Activated naive CD8-positive, alpha-beta T cell treated with anti-CD3 and anti-CD28 coated beads, Interleukin-2, amount 10 ng/mL, durations not matched to agents 7 days and 5 days (primary cell): ENCODE measurements at regions not wholly inside any gene's neighbourhood (a gene's known extent, or its start where the extent isn't known, plus 50 kb on each side); places are given as distances from the start of the nearest gene placed in this dataset.
A peak's percentile ranks its signal among the peaks of the same experiment; 100 is the strongest.
"Not testable (repeated sequence)": the region's sequence is repeated elsewhere in the genome, so short reads cannot be mapped to it uniquely, and the experiment has no call there.

Experiments used
- ATAC-seq: fragments of 150-1000 bp; cut with Tn5 transposase; one replicate; pipeline ENCODE4 v1.10.0; 2021; ENCODE audit warnings: low read depth, moderate library complexity
- POLR2A ChIA-PET: fragments of 350-600 bp; sonication (Branson Sonifier 250); formaldehyde crosslinking; loops from one replicate; lab custom pipeline; 2021; ENCODE audit warnings: antibody characterized with exemption; lab: Charles Lee
- DNase-seq: peaks from one replicate; pipeline ENCODE4 v3.0.0; 2021
- H3K27ac Mint-ChIP-seq: one replicate; pipeline ENCODE4 v1.8.0; 2022; ENCODE audit warnings: mild to moderate bottlenecking, mixed read lengths
- H3K27me3 Mint-ChIP-seq: one replicate; pipeline ENCODE4 v1.8.0; 2022; ENCODE audit warnings: mild to moderate bottlenecking, moderate library complexity, mixed read lengths
- H3K36me3 Mint-ChIP-seq: one replicate; pipeline ENCODE4 v1.8.0; 2021; ENCODE audit warnings: mild to moderate bottlenecking, mixed read lengths
- H3K4me1 Mint-ChIP-seq: one replicate; pipeline ENCODE4 v1.8.0; 2021; ENCODE audit warnings: mixed read lengths
- H3K4me3 Mint-ChIP-seq: one replicate; pipeline ENCODE4 v1.8.0; 2022; ENCODE audit warnings: mild to moderate bottlenecking, moderate library complexity, mixed read lengths
- H3K9me3 Mint-ChIP-seq: one replicate; pipeline ENCODE4 v1.8.0; 2021; ENCODE audit warnings: mixed read lengths

DNA sequence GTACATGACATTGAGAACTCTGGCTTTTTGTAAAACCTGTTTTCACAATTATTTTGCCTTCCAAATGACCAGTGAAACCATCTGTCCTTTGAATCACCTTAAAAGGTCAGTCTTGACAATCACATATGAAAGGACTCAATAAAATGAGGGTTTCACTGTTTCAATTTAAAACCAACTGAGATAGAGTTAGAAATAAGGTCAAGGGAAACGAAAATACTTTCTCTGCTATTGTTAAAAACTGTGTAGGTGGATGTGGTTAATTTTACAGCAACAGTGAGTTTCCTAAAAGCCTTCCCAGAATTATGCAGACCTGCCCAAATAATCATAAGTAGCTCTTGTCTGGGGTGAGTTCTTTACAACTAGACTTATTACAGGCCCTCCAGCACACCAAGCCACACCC lies 839.9 kb downstream of the RAB28 start:
- Mint-ChIP-seq H3K4me1 (no peaks in the 10 kb centered on the region), H3K9me3 (no peaks in the 10 kb centered on the region), H3K27me3 (no peaks in the 10 kb centered on the region), H3K27ac (no peak overlapping the region), H3K4me3 (no peak overlapping the region), H3K36me3 (no peaks in the 10 kb centered on the region)
- POLR2A ChIA-PET, result no interaction called here
- no peak for ATAC-seq
- DNase-seq, result no peak

- Mint-ChIP-seq H3K27me3 (peaks cover 6% of the 10 kb centered on the region), H3K9me3 (peaks cover 2% of the 10 kb centered on the region), H3K27ac (no peak overlapping the region), H3K4me3 (no peak overlapping the region), H3K36me3 (no peaks in the 10 kb centered on the region), H3K4me1 (peaks cover 2% of the 10 kb centered on the region)
- POLR2A ChIA-PET, result no interaction called here
- DNase-seq (no peak), ATAC-seq (no peak)
These were observed 847.9 kb downstream of the RAB28 start for GRCh38 chr4:12636191-12636590.

DNA sequence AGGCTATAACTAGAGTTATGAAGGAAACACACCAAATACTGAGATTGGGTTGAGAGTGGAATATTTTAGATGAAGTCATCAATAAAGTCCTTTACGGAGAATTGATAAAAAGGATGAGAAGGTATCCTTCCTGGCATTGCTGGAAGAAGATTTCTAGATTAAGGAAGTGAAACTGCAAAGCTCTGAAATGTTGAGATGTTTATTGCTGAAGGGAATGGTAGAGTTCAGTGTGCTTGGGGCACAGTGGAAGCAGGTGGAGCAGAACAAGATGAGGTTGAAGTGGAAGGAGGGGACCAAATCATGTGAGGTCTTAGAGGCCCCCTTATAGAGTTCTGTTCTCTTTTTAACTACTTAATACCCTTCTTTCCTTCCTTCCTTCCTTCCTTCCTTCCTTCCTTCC lies 848.5 kb downstream of the RAB28 start:
- Mint-ChIP-seq H3K36me3 (no peaks in the 10 kb centered on the region), H3K27ac (no peak overlapping the region), H3K4me1 (peaks cover 2% of the 10 kb centered on the region), H3K4me3 (no peak overlapping the region), H3K9me3 (peaks cover 2% of the 10 kb centered on the region), H3K27me3 (peaks cover 6% of the 10 kb centered on the region)
- ATAC-seq (no peak), DNase-seq (no peak)
- POLR2A ChIA-PET, result no interaction called here

GRCh38 chr4:12633053-12633651 lies 851.0 kb downstream of the RAB28 start:
- Mint-ChIP-seq H3K9me3 (peaks cover 2% of the 10 kb centered on the region), H3K27me3 (peaks cover 6% of the 10 kb centered on the region), H3K36me3 (no peaks in the 10 kb centered on the region), H3K27ac (no peak overlapping the region), H3K4me1 (peaks cover 2% of the 10 kb centered on the region), H3K4me3 (no peak overlapping the region)
- ATAC-seq (peak; percentile 54), DNase-seq (peak; percentile 75)
- POLR2A ChIA-PET, result no interaction called here

- Mint-ChIP-seq H3K4me1 (no peaks in the 10 kb centered on the region), H3K36me3 (no peaks in the 10 kb centered on the region), H3K27ac (no peak overlapping the region), H3K27me3 (no peaks in the 10 kb centered on the region), H3K9me3 (peaks cover 2% of the 10 kb centered on the region), H3K4me3 (no peak overlapping the region)
- no peak for ATAC-seq
- no peak for DNase-seq
- POLR2A ChIA-PET, result no interaction called here
These were observed 868.3 kb downstream of the RAB28 start for GRCh38 chr4:12615822-12616221.

- no peaks in the 10 kb centered on the region for H3K27me3 Mint-ChIP-seq
- H3K36me3 Mint-ChIP-seq, result no peaks in the 10 kb centered on the region
- POLR2A ChIA-PET, result no interaction called here
- ATAC-seq (no peak), DNase-seq (no peak)
- H3K4me3 Mint-ChIP-seq, result no peak overlapping the region
- no peak overlapping the region for H3K27ac Mint-ChIP-seq
- peaks cover 2% of the 10 kb centered on the region for H3K9me3 Mint-ChIP-seq
- H3K4me1 Mint-ChIP-seq, result no peaks in the 10 kb centered on the region
These were observed 871.3 kb downstream of the RAB28 start for GRCh38 chr4:12612876-12613275.

- H3K4me3 Mint-ChIP-seq, ATAC-seq, POLR2A ChIA-PET, H3K36me3 Mint-ChIP-seq, H3K9me3 Mint-ChIP-seq, H3K27me3 Mint-ChIP-seq, H3K4me1 Mint-ChIP-seq, DNase-seq, H3K27ac Mint-ChIP-seq: not testable (repeated sequence)
These were observed 874.8 kb downstream of the RAB28 start for GRCh38 chr4:12609212-12609875.

DNA sequence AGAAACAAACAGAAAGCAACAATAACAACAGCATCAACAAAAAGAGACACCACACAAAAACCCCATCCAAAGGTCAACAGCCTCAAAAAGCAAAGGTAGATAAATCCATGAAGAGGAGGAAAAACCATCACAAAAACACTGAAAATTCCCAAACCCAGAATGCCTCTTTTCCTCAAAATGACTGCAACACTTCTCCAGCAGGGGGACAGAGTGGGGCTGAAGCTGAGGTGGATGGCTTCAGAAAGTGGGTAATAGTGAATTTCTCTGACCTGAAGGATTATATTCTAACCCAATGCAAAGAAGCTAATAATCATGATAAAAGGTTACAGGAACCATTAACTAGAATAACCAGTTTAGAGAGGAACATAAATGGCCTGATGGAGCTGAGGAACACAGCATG lies 888.2 kb downstream of the RAB28 start:
- DNase-seq, result no peak
- H3K4me1 Mint-ChIP-seq, result no peaks in the 10 kb centered on the region
- peaks cover 2% of the 10 kb centered on the region for H3K9me3 Mint-ChIP-seq
- POLR2A ChIA-PET, result no interaction called here
- no peak overlapping the region for H3K4me3 Mint-ChIP-seq
- no peak overlapping the region for H3K27ac Mint-ChIP-seq
- no peaks in the 10 kb centered on the region for H3K36me3 Mint-ChIP-seq
- no peak for ATAC-seq
- no peaks in the 10 kb centered on the region for H3K27me3 Mint-ChIP-seq

- DNase-seq, result no peak
- H3K27ac Mint-ChIP-seq, result no peak overlapping the region
- POLR2A ChIA-PET, result no interaction called here
- peaks cover 2% of the 10 kb centered on the region for H3K9me3 Mint-ChIP-seq
- no peak for ATAC-seq
- no peaks in the 10 kb centered on the region for H3K27me3 Mint-ChIP-seq
- H3K4me1 Mint-ChIP-seq, result no peaks in the 10 kb centered on the region
- no peak overlapping the region for H3K4me3 Mint-ChIP-seq
- no peaks in the 10 kb centered on the region for H3K36me3 Mint-ChIP-seq
These were observed 888.7 kb downstream of the RAB28 start for GRCh38 chr4:12595489-12595888.

DNA sequence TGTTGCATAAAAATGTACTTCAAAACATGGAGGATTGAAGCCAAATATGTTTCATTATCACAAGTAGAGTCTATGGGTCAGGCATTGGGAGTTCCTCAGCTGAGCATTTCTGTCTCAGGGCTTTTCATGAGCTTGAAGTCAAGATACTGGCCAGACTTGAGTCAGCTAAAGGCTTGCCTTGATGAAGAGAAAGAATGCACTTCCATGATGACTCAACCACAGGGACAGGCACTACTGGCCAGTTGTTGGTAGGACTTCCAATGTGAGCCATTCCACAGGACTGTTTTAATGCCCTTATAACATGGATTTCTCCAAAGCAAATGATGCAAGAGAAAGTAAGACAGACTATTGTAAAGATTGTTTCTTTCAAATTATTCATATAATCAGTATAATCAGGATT lies 895.6 kb downstream of the RAB28 start:
- H3K36me3 Mint-ChIP-seq, result no peaks in the 10 kb centered on the region
- H3K4me1 Mint-ChIP-seq, result no peaks in the 10 kb centered on the region
- no peaks in the 10 kb centered on the region for H3K27me3 Mint-ChIP-seq
- H3K9me3 Mint-ChIP-seq, result no peaks in the 10 kb centered on the region
- no peak overlapping the region for H3K4me3 Mint-ChIP-seq
- no peak overlapping the region for H3K27ac Mint-ChIP-seq
- DNase-seq (no peak), ATAC-seq (no peak)
- POLR2A ChIA-PET, result no interaction called here

GRCh38 chr4:12586242-12587006 lies 897.7 kb downstream of the RAB28 start:
- Mint-ChIP-seq H3K27ac (no peak overlapping the region), H3K4me3 (no peak overlapping the region), H3K36me3 (no peaks in the 10 kb centered on the region), H3K4me1 (no peaks in the 10 kb centered on the region), H3K27me3 (no peaks in the 10 kb centered on the region), H3K9me3 (no peaks in the 10 kb centered on the region)
- ATAC-seq (no peak), DNase-seq (no peak)
- POLR2A ChIA-PET, result no interaction called here

- no peak overlapping the region for H3K27ac Mint-ChIP-seq
- ATAC-seq (no peak), DNase-seq (no peak)
- POLR2A ChIA-PET, result no interaction called here
- no peak overlapping the region for H3K4me3 Mint-ChIP-seq
- no peaks in the 10 kb centered on the region for H3K4me1 Mint-ChIP-seq
- H3K36me3 Mint-ChIP-seq, result no peaks in the 10 kb centered on the region
- no peaks in the 10 kb centered on the region for H3K27me3 Mint-ChIP-seq
- no peaks in the 10 kb centered on the region for H3K9me3 Mint-ChIP-seq
These were observed 899.8 kb downstream of the RAB28 start for GRCh38 chr4:12584116-12584875.

DNA sequence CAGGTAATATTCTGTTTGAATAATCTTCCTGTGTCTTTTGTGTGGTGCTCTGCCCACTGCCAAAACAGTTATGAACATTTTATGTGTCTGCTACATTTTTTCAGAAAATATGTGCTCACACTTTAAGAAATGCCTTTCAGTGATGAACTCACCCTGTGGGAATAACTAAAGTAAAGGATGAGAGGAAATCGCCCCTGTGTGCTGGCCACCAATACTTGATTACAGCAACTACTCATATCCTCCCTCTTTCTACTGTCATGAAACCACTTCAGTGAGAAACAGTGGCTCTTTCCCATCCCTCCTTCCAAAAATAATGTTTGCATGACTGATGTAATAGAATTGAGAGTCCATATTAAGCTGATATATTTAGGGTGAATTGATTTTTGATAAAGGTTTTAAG lies 900.9 kb downstream of the RAB28 start:
- H3K27me3 Mint-ChIP-seq, result no peaks in the 10 kb centered on the region
- H3K36me3 Mint-ChIP-seq, result no peaks in the 10 kb centered on the region
- H3K4me1 Mint-ChIP-seq, result no peaks in the 10 kb centered on the region

More for the DNA sequence above, 900.9 kb downstream of the RAB28 start:
- POLR2A ChIA-PET, result no interaction called here
- Mint-ChIP-seq H3K4me3 (no peak overlapping the region), H3K9me3 (no peaks in the 10 kb centered on the region), H3K27ac (no peak overlapping the region)
- ATAC-seq (no peak), DNase-seq (no peak)
